Transverse colon (tissue), 4 donors: ENCODE measurements at regions not wholly inside any gene's neighbourhood (a gene's known extent, or its start where the extent isn't known, plus 50 kb on each side); places are given as distances from the start of the nearest gene placed in this dataset.

ENCODE experiments used
- EP300 ChIP-seq: sonication (generic); formaldehyde crosslinking; IDR thresholded peaks from one replicate; pipeline ENCODE4 v1.6.1; 2017; ENCODE audit warnings: antibody characterized with exemption, low read depth
- POLR2A ChIP-seq: fragments of 450-650 bp; IDR thresholded peaks from one replicate; pipeline ENCODE4 v1.6.1; 2016; ENCODE audit warnings: antibody characterized with exemption, mild to moderate bottlenecking, moderate library complexity
- POLR2AphosphoS5 ChIP-seq, 3 donors: sonication (generic); formaldehyde crosslinking; IDR thresholded peaks; one replicate each; pipeline ENCODE4 v1.6.1; 2016; ENCODE audit warnings: antibody characterized with exemption in 3 of 3
- TF ChIP-seq, protein P1 (sequence below), 5 experiments: fragments of 200-600 bp in 3 of 5; fragments of 450-650 bp in 2 of 5; sonication (generic) in 3 of 5; IDR thresholded peaks; 1 replicate in 2 of 5; 2 replicates in 3 of 5; pipeline ENCODE4 v1.5.1; 2016 to 2017; ENCODE audit warnings: antibody characterized with exemption in 5 of 5, inconsistent platforms in 3 of 5, mild to moderate bottlenecking in 2 of 5, moderate library complexity in 1 of 5

DNA sequence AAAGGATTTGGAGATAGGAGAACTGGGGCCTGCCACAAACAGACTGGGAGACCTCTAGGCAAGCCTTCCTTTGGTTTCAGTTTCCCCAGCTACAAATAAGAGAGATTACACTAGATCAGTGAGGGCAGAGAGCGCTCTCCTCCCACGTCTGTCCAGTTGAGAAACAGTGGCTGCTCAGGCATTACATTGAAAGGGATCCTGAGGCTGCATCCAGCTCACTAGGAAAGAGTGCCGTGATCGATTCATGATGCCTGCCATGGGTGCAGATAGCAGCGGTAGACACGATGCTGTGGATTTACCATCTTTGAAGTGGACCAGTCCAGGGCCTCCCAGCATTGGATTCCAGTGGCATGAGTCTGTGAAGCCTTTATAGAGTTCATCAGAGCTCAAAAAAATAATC, 62.6 kb downstream of the EN1 start:
- TF ChIP-seq, protein P1, sequence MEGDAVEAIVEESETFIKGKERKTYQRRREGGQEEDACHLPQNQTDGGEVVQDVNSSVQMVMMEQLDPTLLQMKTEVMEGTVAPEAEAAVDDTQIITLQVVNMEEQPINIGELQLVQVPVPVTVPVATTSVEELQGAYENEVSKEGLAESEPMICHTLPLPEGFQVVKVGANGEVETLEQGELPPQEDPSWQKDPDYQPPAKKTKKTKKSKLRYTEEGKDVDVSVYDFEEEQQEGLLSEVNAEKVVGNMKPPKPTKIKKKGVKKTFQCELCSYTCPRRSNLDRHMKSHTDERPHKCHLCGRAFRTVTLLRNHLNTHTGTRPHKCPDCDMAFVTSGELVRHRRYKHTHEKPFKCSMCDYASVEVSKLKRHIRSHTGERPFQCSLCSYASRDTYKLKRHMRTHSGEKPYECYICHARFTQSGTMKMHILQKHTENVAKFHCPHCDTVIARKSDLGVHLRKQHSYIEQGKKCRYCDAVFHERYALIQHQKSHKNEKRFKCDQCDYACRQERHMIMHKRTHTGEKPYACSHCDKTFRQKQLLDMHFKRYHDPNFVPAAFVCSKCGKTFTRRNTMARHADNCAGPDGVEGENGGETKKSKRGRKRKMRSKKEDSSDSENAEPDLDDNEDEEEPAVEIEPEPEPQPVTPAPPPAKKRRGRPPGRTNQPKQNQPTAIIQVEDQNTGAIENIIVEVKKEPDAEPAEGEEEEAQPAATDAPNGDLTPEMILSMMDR (IDR thresholded peaks at IDR 0.05) = no peak
- no peak for TF ChIP-seq POLR2AphosphoS5 (IDR thresholded peaks at IDR 0.05)
- no peak for TF ChIP-seq POLR2A
- TF ChIP-seq EP300 = no peak
